ENCODE measurements at regions not wholly inside any gene's neighbourhood (a gene's known extent, or its start where the extent isn't known, plus 50 kb on each side); places are given as distances from the start of the nearest gene placed in this dataset.
A peak's percentile ranks its signal among the peaks of the same experiment; 100 is the strongest.

DNA sequence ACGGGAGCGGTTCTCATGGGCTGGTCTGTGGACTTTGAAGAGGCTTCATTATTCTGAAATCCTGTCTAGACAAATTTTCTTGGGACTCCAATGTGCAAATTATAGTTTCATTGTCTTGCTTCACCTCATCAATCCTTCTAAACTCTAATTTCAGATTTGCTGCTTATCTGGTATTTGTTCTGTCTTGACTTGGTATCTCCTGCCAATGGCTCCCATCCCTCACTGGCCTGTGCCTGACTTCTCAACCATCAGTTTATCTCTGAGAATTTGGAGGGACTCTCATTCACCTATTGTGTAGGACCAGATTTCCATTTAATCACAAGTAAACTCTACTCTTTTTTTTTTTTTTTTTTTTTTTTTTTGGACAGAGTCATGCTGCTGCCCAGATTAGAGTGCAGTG lies 960.2 kb upstream of the NR2F2 start:
- DNase-seq (ENCODE audit: low read depth in 2 of 2): no peak

DNA sequence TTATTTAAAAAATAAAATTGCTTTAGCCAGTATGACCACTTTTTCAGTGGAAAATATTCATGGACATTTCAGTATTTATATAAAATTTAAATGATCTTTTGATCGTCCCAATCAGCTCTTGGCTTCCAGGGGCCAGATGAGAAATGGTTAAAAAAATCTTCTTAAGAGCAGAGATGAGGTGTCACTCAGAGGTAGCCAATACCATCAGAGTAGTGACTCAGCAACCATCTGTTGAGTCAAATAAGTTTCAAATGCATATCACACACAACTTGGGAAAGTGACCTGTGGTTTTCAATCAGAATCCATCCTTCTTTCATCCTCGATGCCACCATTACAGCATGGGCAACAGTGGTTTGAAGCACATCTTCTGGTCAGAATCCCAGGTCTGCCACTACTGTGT lies 958.8 kb upstream of the NR2F2 start:
- no peak for DNase-seq (ENCODE audit: low read depth in 2 of 2)

DNA sequence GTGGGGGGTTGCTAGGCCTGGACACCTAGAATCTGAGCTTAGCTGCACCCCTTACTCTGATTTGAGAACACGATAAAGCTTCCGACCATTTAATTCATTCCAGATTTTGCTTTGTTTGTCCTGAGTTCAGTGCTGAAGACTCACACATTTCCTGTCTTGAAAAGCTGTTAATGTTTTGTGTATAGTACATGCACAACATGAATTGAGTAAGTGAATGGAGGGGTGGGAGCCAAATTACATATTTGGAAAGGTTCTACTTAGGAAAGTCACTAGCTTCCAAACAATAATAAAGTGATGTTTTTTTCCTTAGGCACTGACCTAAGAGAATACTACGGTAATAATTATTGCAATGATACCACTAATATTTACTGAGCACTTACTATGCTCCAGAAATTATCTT lies 955.2 kb upstream of the NR2F2 start:
- DNase-seq (ENCODE audit: low read depth in 2 of 2): no peak

DNA sequence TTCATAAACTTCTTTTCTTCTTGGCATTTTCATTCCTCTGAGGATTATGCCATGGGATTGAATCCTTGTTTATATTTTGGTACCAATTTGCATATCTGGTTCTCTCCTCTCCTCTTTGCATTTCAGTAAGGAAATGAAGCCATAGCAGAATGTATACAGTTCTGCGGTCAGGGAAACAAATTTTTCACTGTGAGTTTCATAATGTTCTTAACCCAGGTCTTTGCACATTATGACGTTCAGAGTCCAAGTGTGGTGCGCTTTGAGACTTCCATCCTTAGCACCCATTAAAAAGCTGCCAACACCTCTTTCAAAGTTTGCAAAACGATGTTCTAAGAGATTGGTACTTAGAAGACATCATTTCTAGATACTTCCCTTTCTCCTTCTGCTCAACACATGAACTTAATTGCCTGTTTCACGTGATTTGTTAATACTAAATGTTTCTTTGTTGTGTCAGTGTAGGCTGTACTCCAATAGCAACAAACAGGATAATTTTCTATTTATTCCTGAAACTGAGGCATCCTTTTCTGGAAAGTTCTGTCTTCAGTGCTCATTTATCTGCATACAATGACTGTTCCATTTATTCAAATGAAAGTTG lies 953.1 kb upstream of the NR2F2 start:
- no peak for DNase-seq (ENCODE audit: low read depth in 2 of 2)

DNA sequence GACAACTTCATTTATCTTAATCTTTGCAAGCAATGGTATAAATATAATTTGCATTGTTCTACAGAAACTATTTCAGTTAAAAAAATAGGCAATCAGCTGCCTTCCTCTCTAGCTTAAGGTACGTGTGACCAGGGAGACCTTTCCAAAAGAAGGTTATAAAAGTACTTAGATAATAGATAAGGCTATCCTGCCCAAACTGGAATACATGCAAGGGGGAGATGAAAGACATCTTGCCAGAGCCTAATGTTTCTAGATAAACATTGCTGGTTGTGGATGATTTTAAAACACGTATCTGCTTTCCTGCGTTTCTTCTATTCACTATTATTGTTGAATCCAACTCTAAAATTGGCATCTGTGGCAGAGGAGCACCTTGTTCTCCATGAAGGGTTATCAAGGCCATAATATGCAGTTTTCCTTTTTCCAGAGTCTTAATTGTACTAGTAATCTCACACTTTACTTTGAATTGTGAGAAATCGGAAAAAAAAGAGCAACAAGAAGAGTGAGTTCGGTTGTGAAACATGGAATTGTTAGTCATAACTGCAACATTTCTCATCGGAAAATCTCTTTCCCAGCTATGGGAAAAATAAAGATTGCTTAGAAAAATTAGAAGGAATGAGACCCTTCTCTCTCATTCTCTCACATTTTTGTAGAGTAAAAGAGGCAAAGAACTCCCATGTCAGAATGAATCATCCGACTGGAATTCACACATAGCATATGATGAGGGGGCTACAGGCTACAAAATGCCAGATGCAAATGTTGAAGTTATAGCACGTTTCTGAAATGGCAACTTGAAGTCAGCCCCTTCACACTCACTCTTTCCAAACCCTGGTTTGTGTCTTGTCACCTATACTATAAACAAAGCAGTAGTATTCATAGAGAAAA lies 936.1 kb upstream of the NR2F2 start:
- DNase-seq (ENCODE audit: low read depth in 2 of 2): peak; percentile 62 to 65

DNA sequence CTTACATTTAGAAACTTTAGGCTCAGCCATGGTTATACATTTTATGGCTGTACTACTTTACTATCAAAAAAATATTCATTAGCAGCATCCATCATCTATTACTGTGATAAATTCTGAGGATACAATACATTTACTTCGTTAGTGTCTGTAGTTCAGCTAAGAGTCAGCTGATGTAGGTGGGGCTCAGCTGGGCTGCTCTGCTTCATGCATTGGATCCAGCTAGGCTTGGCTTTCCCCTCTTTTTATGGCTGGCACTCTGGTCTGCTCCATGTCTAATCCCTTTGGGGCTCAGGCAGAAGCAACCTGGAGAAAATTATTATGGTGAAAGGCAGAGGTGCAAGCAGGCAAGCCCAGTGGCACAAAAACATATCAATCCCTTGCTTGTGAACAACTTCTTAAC lies 930.1 kb upstream of the NR2F2 start:
- DNase-seq (ENCODE audit: low read depth in 2 of 2): no peak

DNA sequence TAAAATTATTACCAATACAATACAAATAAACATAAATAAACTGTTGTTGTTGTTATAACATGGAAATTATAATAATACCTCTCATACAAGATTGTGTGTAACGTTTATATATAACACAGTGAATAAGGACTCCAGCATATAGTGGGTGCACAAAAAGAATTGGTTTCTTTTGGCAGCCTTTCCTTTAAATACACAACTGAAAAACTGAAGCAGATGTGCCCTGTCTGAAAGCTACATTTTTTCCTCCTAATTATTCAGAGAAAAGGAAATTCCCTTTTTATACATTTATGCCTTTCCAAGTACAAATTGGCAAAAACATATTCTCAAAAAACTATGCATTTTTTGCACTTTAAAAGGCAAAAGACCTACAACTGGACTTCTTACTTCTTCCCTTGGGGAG lies 928.9 kb upstream of the NR2F2 start:
- no peak for DNase-seq (ENCODE audit: low read depth in 2 of 2)

DNA sequence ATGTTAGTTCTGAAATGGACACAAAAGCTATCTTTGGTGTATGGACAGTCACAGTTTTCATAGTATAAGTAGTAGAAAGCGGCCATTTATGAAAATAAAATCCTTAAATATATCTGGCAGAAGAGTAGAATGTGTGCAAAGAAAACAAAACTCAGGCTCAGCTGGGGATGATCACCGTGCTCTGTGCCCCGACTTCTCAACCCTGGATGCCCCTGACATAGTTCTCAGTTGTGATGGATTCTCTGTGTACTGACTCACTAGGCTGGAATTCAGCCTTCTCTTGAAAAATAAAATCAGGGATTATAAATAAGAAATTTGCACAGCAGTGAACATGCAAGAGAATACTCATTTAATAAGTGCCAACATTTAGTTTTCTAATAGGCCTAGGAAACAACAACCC lies 925.1 kb upstream of the NR2F2 start:
- DNase-seq (ENCODE audit: low read depth in 2 of 2): no peak

DNA sequence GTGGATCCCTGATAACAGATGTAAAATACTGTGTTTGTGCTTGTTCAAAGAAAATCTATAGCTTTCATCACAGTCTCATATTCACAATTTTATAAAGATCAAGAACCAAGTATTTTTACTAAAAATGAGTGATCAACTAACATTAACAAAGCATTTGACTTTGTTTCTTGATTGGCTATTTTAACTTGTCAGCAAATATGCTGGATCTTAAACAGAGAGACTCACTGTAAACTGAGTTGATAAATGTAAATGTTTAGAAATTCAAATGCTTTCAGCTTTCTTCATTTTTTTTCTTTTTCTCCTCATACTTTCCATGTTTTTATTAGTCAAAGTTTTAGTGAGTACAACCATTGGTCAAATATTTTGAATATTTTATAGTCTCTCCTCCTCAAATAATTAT lies 923.0 kb upstream of the NR2F2 start:
- DNase-seq (ENCODE audit: low read depth in 2 of 2): no peak

DNA sequence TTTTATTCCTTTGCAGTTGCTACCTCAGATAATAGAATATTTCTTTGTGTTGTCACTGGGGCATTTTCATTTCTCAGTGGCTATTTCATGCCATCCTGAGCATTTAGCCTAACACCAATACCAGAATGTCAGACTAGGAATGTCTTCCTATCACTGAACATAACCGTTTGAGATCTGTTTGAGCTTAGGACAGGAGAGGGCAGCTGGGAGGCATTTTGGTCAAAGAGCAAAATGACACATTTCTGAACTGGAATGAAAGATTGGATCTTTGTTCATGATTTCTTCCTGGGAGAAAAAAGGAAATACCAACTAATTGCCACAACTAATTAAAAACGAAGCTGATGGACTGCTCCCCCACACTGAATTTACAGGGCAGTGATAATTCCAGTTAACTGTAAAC lies 921.3 kb upstream of the NR2F2 start:
- DNase-seq (ENCODE audit: low read depth in 2 of 2): no peak

DNA sequence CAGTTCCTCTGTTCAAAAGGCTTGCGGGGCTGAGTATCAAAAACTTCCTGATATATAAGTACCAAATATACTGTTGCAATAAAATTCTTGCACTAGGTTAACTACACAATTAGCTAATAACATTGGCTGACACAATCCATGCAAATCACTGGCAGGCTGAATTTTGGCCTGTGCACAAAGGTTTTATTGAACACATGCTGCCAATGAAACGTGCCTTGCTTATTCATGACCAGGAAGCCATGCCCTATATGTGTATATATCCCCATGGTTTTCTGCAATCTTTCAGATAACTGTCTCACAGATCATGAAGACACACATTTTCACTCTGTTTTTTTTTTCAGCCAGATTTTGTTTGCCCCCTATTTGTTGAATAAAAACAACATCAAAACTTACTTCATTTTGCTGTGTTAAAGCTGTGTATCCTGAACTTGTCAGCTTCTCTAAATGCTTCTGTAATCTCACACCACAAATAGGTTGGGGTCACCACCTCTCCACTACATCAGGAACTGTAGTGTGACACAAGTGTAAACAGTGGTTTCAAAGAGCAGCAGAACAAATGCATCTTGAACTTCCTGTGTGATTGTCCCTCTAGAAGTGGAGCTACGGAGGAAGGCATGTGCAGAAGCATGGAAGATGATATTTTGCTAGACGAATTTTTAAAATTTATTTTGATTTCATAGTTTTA lies 920.7 kb upstream of the NR2F2 start:
- DNase-seq (ENCODE audit: low read depth in 2 of 2): no peak

DNA sequence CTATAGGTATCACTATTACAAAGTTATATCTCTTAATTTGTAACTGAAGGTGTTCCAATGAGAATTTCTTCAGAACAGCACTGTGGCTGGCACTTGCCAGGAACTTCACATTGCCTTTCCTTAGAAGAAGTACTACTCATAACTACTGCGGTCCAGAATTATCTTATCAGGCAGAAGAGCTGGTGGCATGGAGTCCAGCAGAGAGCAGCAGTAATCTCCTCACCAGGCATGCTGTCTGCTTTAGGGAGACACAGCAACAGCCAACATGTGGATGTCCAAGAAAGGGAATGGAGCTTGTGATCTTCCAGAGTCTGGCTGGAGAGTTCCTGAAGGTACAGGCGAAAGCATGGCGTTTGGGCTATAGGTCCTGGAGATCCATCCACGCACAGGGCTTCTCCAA lies 919.7 kb upstream of the NR2F2 start:
- DNase-seq (ENCODE audit: low read depth in 2 of 2): no peak

DNA sequence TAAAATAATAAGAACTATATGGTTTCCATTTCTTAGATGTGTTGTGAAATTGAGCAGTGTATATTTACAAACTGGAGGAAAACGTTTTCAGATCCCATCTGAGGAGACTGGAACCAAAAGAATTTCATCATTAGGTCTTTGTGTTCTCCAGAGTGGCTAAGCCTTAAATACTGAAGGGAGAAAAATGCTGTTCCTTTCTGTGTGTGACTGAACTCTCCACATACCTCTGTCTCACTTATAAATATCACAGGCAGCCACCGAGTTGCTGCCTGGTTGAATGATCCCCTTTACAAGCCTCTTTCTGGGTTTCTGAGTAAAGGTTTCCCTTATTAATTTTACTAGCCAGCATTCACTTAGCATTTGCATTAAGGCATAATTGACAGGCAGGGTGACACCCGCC lies 913.9 kb upstream of the NR2F2 start:
- DNase-seq (ENCODE audit: low read depth in 2 of 2): no peak

DNA sequence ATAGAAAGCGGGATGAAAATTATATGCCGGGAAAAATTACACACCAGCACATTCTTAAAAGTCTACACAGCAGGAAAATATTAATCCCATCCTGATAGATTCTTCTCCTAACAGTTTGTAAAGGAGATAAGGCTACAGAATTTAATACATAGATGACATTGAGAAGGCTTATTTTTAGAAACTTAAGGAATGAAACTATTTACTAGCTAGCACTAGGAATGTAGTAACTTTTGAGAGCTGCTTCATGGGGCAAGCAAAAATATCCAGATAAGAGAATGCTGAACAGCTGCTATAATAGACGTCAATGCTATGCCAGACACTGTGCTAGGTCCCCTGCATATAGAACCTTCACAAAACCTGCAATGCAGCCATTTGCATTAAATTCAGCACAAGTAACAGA lies 912.7 kb upstream of the NR2F2 start:
- DNase-seq (ENCODE audit: low read depth in 2 of 2): no peak

DNA sequence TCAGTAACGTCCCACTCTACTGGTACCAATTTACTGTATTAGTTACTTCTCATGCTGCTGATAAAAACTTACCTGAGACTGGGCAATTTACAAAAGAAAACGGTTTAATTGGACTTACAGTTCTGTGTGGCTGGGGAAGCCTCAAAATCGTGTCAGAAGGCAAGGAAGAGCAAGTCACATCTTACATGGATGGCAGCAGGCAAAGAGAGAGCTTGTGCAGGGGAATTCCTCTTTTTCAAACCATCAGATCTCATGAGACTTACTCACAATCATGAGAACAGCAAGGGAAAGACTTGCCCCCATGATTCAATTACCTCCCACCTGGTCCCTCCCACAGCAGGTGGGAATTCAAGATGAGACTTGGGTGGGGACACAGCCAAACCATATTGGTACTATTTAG lies 908.2 kb upstream of the NR2F2 start:
- no peak for DNase-seq (ENCODE audit: low read depth in 2 of 2)

DNA sequence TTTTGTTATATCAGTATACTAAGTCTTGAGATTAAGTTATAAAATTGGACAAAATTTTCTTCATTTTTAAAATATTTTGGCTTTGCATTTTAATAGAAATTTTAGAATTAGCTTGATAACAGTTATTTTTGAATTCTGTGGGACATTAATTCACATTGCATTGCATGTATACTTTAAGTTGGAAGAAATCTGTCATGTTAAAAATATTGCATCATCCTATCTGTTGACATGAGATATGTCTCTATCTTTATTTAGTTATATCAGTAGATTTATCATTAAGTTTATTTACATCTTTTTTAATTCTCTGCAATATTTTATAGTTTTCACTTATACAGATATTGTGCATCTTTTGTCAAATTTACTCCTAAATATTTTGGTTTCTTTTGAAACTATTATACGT lies 904.6 kb upstream of the NR2F2 start:
- DNase-seq (ENCODE audit: low read depth in 2 of 2): no peak

DNA sequence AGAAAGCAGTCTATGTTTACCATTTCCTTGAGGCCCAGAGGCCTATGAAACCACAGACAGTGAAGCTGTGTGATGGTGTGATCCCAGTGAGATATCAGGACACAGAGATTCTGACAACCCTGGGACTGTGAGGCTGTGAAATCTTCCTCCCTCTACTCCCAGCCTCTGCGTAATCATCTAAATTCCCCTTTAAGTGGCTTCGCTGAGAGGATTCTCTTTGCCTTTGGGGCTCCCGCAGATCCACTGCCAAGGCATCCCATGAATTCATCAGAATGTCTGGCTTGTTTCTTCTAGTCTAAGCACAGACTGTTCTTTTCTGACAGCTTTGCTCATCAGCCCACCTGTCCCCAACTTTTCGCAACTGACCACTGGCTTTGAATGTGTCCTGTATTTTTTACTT lies 901.2 kb upstream of the NR2F2 start:
- DNase-seq (ENCODE audit: low read depth in 2 of 2): no peak

DNA sequence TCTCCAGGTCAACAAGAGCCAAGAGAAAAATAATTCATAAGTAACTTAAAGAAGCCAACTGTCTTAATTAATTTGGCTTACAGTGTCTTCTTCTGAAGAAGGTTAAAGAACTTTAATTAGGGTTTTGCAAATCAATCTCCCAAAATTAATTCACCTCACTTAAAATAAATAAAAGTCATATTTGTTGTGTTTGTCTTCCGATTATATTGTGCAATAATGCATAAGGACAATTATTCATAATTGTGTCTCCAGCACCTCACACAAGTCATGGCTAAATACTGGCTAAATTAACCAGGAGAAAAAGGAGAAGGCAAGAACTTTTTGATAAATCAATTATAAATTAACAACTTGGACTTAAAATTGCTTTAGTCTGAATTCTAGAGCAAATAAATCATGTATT lies 899.0 kb upstream of the NR2F2 start:
- DNase-seq (ENCODE audit: low read depth in 2 of 2): no peak

DNA sequence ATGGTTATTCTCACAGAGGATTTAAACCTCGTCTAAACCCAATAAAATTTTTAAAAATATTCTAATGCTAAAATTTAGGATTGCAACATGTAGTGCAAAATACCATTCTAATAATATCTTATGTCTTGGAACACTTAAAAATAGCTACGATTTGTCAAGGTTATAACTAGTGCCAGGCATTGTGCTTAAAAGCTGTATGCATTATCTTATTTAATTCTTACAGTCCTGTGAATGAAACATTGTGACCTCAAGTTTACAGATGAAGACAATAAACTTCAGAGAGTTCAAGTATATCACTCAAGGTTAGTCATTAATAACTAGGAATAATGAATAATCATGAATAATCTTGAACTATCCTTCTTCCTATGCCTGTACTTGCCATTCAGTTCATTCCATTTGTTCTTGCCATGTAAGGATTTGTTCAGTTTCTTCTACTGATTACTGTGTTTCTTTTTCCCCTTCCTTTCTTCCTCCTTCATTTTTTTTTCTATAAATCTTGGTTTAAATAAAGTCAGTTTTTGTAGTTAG lies 897.6 kb upstream of the NR2F2 start:
- no peak for DNase-seq (ENCODE audit: low read depth in 2 of 2)

DNA sequence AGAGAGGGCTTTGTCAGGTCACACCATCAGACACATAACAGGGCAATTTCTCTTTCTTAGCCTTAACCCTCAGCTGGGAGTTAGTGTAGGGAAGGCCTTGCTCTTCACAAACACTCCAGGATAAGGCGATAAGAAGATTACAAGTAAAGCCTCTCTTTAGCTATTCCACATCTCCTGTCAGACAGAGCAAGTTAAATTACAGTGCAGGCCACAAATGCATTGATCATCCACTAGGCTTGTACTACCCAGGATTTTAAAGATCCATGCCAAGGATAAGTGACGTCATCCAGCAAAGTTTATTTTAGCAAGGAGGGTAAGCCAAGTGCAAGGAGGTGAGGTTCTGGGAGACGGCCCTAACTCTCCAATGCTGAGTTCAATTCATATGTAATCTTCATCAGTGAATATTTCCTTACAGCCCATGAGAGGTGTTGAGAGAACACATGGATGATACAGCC lies 890.6 kb upstream of the NR2F2 start:
- no peak for DNase-seq (ENCODE audit: low read depth in 2 of 2)

DNA sequence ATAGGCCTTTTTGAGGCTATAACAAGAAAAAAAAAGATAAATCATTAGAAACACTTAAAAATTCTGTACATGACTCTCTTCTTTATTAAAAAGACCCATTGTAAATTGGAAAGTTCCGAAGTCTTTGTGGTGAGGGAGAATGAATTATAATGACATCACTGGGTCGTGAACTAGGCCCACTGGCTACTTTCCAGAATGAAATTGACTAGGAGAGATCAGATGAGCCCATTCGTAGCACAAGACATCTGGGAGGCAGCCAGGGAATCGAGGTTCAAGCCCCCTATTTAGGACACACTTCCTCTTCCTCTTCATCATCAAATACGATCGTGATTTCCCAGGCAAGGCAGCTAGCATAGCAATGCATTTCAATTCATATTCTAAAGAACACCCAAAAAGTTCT lies 889.8 kb upstream of the NR2F2 start:
- DNase-seq (ENCODE audit: low read depth in 2 of 2): no peak

DNA sequence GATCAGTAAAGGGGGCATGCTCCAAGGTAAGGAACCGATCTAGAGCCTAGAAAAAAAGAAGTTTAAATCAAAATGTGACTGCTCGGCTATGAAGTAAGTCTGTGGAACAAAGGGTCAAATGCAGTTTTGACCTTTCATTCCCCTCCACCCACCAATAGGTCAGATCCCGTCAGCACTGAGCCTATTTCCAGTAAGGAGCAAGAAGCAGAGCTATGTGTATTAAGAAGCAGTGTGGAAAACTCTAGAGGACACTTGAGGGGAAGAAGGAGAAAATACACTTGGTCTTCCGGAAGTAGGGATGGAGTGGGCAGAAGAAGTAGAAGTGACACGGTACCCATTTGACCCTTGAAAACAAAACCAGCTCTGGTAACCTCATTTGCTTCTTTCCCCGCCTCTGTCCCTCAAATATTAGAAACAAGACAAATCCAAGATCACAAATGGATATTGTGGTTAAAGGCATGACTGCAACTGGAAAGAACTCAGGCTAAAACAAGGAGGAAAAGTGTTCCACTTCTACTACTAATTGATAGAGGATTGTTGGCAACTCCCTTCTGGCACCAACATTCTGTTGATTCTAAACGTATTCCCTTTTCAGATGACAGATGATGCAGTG lies 888.3 kb upstream of the NR2F2 start:
- DNase-seq (ENCODE audit: low read depth in 2 of 2): no peak
